HepG2 (cell line): ENCODE measurements at regions not wholly inside any gene's neighbourhood (a gene's known extent, or its start where the extent isn't known, plus 50 kb on each side); places are given as distances from the start of the nearest gene placed in this dataset.
A peak's percentile ranks its signal among the peaks of the same experiment; 100 is the strongest.

Source experiments
- ATAC-seq: fragments of 200-7000 bp; cut with Tn5 transposase; 3 replicates; pipeline ENCODE4 v1.9.1; 2020; ENCODE audit warnings: mild to moderate bottlenecking, moderate library complexity
- BruUV-seq: library from RNA; stranded (reverse); fragments of 400-500 nt; replicated peaks from 2 replicates; lab custom pipeline; 2021; lab: Mats Ljungman, UMichigan
- CTCF ChIA-PET: fragments of 300-600 bp; formaldehyde crosslinking; extraction: SDS; loops from one replicate; lab custom pipeline; 2021; ENCODE audit warnings: low total read pairs, inconsistent platforms, low intra/inter-chr PET ratio; lab: Yijun Ruan, JAX
- POLR2A ChIA-PET: fragments of 350-600 bp; sonication (Branson Sonifier 250); formaldehyde crosslinking; loops from one replicate; lab custom pipeline; 2020; ENCODE audit warnings: antibody characterized with exemption, inconsistent platforms; lab: Yijun Ruan, JAX
- DNase-seq: peaks from one replicate; pipeline ENCODE4 v3.0.0-alpha.2; 2015; ENCODE audit warnings: low spot score
- FAIRE-seq: peaks from 3 replicates; lab custom pipeline; 2011; peaks lifted over from hg19 to GRCh38; lab: Jason Lieb, UNC
- H2AFZ ChIP-seq: one replicate; pipeline ENCODE4 v1.6.1; 2011; ENCODE audit warnings: low read length, inconsistent platforms
- H3K27ac ChIP-seq: fragments of 300-600 bp; 3 replicates; pipeline ENCODE4 v1.8.0; 2011; ENCODE audit warnings: mixed run types, mild to moderate bottlenecking, mixed read lengths, low read length, inconsistent platforms; ENCODE audit not compliant: insufficient read depth; ENCODE audit errors: extremely low read length
- H3K27me3 ChIP-seq, 2 experiments: fragments of 200-600 bp in 1 of 2; 2 replicates in 1 of 2; 3 replicates in 1 of 2; pipeline versions ENCODE4 v1.6.0 to v1.8.0; 2011; ENCODE audit warnings: low read length in 2 of 2, mild to moderate bottlenecking in 2 of 2, moderate library complexity in 2 of 2, inconsistent platforms in 1 of 2; ENCODE audit not compliant: insufficient read depth in 2 of 2, control insufficient read depth in 1 of 2
- H3K36me3 ChIP-seq, 2 experiments: fragments of 200-600 bp in 1 of 2; replicated peaks in 1 of 2; 2 replicates in 1 of 2; 3 replicates in 1 of 2; pipeline versions ENCODE4 v1.5.1 to v1.8.0; 2011; ENCODE audit warnings: low read length in 2 of 2, inconsistent platforms in 1 of 2; ENCODE audit not compliant: insufficient read depth in 2 of 2, control insufficient read depth in 1 of 2
- H3K4me1 ChIP-seq: 2 replicates; pipeline ENCODE4 v1.5.1; 2012; ENCODE audit warnings: low read length, inconsistent platforms; ENCODE audit not compliant: insufficient read depth
- H3K4me2 ChIP-seq: 2 replicates; pipeline ENCODE4 v1.6.0; 2011; ENCODE audit warnings: low read depth, low read length, inconsistent platforms
- H3K4me3 ChIP-seq, 3 experiments: fragments of 200-600 bp in 1 of 3; sonication (generic), shearing (Covaris generic) in 1 of 3; replicated peaks in 1 of 3; 2 replicates each; pipeline ENCODE4 v1.5.1; 2011 to 2016; ENCODE audit warnings: low read length in 3 of 3, inconsistent platforms in 2 of 3, low read depth in 2 of 3, mild to moderate bottlenecking in 2 of 3, control low read depth in 1 of 3, mixed read lengths in 1 of 3; ENCODE audit not compliant: insufficient read depth in 1 of 3
- H3K79me2 ChIP-seq: one replicate; pipeline ENCODE4 v1.6.1; 2011; ENCODE audit warnings: low read length, inconsistent platforms; ENCODE audit not compliant: insufficient read depth
- H3K9ac ChIP-seq: 2 replicates; pipeline ENCODE4 v1.6.0; 2011; ENCODE audit warnings: mild to moderate bottlenecking, low read depth, low read length, inconsistent platforms; ENCODE audit not compliant: insufficient read depth
- H3K9me3 ChIP-seq: 2 replicates; pipeline ENCODE4 v1.5.1; 2012; ENCODE audit warnings: mild to moderate bottlenecking, low read length
- H4K20me1 ChIP-seq: 2 replicates; pipeline ENCODE4 v1.6.0; 2011; ENCODE audit warnings: inconsistent platforms, mild to moderate bottlenecking, low read length, moderate library complexity; ENCODE audit not compliant: insufficient read depth
- BCLAF1 ChIP-seq: fragments of 450-650 bp; IDR thresholded peaks from 2 replicates; pipeline ENCODE4 v1.6.1; 2017; ENCODE audit warnings: mild to moderate bottlenecking
- CBFB ChIP-seq: sonication (generic); formaldehyde crosslinking; IDR thresholded peaks from 2 replicates; pipeline ENCODE4 v1.4.0; 2020; ENCODE audit warnings: missing genetic modification reagents
- CEBPB ChIP-seq: IDR thresholded peaks from 2 replicates; pipeline ENCODE4 v1.6.1; 2011; ENCODE audit warnings: low read depth, low read length, improper control_type of control experiment, borderline replicate concordance
- SOX5 ChIP-seq: IDR thresholded peaks from 2 replicates; pipeline ENCODE4 v1.6.1; 2016; ENCODE audit warnings: borderline replicate concordance
- STAT6 ChIP-seq: sonication (generic); formaldehyde crosslinking; IDR thresholded peaks from 2 replicates; pipeline ENCODE4 v1.4.0; 2020; ENCODE audit warnings: missing genetic modification reagents, mild to moderate bottlenecking, borderline replicate concordance
- TEAD3 ChIP-seq: optimal IDR thresholded peaks from 2 replicates; pipeline ENCODE3; 2016; ENCODE audit warnings: borderline replicate concordance
- ZNF292 ChIP-seq: sonication (generic); formaldehyde crosslinking; IDR thresholded peaks from 2 replicates; pipeline ENCODE4 v1.8.1; 2022; ENCODE audit warnings: mild to moderate bottlenecking, low read depth, missing genetic modification reagents, borderline replicate concordance
- ZNF883 ChIP-seq: sonication (generic); formaldehyde crosslinking; IDR thresholded peaks from 2 replicates; pipeline ENCODE4 v1.5.1; 2020; ENCODE audit warnings: mild to moderate bottlenecking, missing genetic modification reagents; ENCODE audit errors: not compliant biosample characterization
- ZUFSP ChIP-seq: sonication (generic); formaldehyde crosslinking; IDR thresholded peaks from 2 replicates; pipeline ENCODE4 v1.9.0; 2021; ENCODE audit warnings: missing genetic modification reagents, mild to moderate bottlenecking, borderline replicate concordance
- WGBS: methylation state at CpG from one replicate; pipeline ENCODE4 v1.1.6; 2017; ENCODE audit warnings: low lambda C conversion rate; 5-methylcytosine and 5-hydroxymethylcytosine counted together
- in situ Hi-C: cut with HindIII; loops from 2 replicates; pipeline ENCODE4 v1.10.0; 2017; ENCODE audit warnings: low pct_unique_long_range_greater_than_20kb; ENCODE audit not compliant: extremely low pct_ligation_motif_present
- intact Hi-C: fragments of 100-400 bp; cut with micrococcal nuclease; formaldehyde crosslinking; loops from one replicate; pipeline ENCODE4 v1.10.0; 2022; ENCODE audit not compliant: unreplicated experiment

- Histone ChIP-seq H3K4me3 (no peak overlapping the region), H3K9me3 (peaks cover 69% of the 10 kb centered on the region), H3K27ac (no peak overlapping the region), H3K79me2 (no peaks in the 10 kb centered on the region), H3K4me2 (no peak overlapping the region), H3K4me1 (no peaks in the 10 kb centered on the region), H2AFZ (no peak overlapping the region), H3K9ac (no peak overlapping the region), H3K36me3 (no peaks in the 10 kb centered on the region), H3K27me3 (no peaks in the 10 kb centered on the region), H4K20me1 (no peaks in the 10 kb centered on the region)
- CTCF ChIA-PET = no interaction called here
- POLR2A ChIA-PET = no interaction called here
- in situ Hi-C loops (no loop called here), intact Hi-C loops (no loop called here)
- TF ChIP-seq BCLAF1 (no peak), CEBPB (peak; percentile 62; the same call in 1 of the 2 replicates)
- no TSS peak for BruUV-seq
- no peak for FAIRE-seq
- no peak for DNase-seq
- 0% methylated on average over 3 of the region's 3 CpGs for WGBS
- no peak for ATAC-seq
These were observed 377.6 kb downstream of the DNAH5 start for GRCh38 chr5:13566871-13567339.

GRCh38 chr5:13558408-13558807, 386.1 kb downstream of the DNAH5 start:
- TF ChIP-seq SOX5 (CRISPR knock-in tag) (no peak), ZUFSP (no peak), STAT6 (CRISPR knock-in tag) (no peak), TEAD3 (CRISPR knock-in tag) (no peak), ZNF883 (CRISPR knock-in tag) (no peak), CBFB (CRISPR knock-in tag) (no peak), ZNF292 (CRISPR knock-in tag) (no peak)
- no peak overlapping the region for H3K9ac ChIP-seq
- H3K27ac ChIP-seq = no peak overlapping the region
- no peaks in the 10 kb centered on the region for H3K79me2 ChIP-seq
- H2AFZ ChIP-seq = no peak overlapping the region
- intact Hi-C loops = no loop called here
- no peak overlapping the region for H3K4me3 ChIP-seq
- no peak for FAIRE-seq
- POLR2A ChIA-PET = no interaction called here
- no peaks in the 10 kb centered on the region for H3K4me1 ChIP-seq
- DNase-seq = no peak
- no peaks in the 10 kb centered on the region for H3K36me3 ChIP-seq
- no peaks in the 10 kb centered on the region for H3K27me3 ChIP-seq
- WGBS = 10% methylated on average over 1 of the region's 1 CpG
- H4K20me1 ChIP-seq = no peaks in the 10 kb centered on the region
- peaks cover 58% of the 10 kb centered on the region for H3K9me3 ChIP-seq
- ATAC-seq = no peak
- CTCF ChIA-PET = no interaction called here
- no peak overlapping the region for H3K4me2 ChIP-seq
- in situ Hi-C loops = no loop called here
- BruUV-seq = no TSS peak
